ENCODE measurements at regions not wholly inside any gene's neighbourhood (a gene's known extent, or its start where the extent isn't known, plus 50 kb on each side); places are given as distances from the start of the nearest gene placed in this dataset.

DNA sequence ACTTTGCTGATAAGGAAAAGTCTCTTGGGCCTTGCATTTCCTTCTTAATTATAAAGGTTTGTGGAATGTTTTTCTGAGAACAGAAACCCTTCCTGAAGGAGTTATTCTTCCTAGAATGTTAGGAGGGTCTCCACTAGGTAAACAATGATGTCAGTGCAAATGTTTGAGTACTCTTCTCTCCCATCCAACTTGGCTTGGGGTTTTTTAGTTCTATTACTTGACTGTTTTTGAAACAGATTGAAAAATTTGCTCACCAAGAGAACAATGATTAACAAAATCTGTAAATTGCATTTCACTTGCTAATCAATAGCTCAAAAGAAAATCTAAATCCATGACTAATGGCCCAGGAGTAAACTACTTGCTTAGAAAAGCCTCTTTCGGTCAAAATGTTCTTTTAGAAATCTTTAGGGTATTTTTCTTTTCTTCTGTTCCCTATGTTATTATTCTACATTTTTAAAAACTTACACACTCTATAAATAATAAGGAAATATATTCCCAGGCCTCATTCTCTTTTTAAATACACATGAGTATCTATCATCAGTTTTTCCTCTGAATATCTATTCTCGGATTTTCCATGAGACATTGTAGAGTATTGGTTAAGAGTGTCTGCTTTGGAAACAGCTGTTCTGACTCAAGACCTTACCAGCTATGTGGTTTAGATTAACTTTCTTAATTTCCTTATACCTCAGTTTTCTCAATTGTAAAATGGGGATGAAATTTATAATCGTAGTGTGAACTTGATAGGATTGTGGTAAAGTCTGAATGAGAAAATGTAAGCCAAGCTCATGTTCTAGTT, 234.2 kb upstream of the CITED2 start:
- DNase-seq (ENCODE audit: low read depth in 2 of 3, low spot score in 1 of 3) = no peak

DNA sequence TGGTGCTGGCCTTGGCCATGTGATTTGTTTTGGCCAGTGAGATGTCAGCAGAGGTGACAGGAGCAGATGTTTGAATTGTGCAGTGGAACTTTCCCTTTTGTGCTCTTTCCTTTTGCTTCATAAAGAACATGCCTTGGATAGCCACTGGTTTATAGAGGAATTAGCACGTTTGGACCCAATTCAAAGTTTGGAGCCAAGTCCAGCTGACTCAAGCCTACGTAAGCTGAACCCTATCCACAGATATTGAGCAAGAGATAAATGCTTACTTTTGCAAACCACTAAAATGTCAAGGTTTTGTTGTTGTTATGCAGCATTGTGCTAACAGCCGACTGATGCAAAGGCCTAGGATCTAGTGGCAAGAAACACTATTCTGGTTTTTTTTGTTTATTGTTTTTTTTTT, 230.9 kb upstream of the CITED2 start:
- DNase-seq (ENCODE audit: low read depth in 2 of 3, low spot score in 1 of 3) = no peak

DNA sequence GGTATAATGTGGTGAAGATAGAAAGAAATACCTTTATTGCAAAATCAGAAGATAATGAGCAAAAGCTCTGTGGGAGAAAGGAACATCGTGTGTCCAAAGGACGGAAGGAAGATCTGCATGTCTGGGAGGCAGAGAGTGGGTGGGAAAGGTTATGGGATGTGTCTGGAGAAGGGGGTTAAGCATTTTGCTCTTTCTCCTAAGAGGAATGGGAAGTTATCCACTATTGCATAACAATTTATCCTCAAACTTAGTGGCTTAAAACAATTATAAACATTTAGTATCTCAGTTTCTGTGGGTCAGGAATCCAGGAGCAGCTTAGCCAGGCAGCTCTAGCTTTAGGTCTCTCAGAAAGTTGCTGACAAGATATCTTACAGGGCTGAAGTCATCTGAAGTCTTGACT, 229.1 kb upstream of the CITED2 start:
- no peak for DNase-seq (ENCODE audit: low read depth in 2 of 3, low spot score in 1 of 3)

DNA sequence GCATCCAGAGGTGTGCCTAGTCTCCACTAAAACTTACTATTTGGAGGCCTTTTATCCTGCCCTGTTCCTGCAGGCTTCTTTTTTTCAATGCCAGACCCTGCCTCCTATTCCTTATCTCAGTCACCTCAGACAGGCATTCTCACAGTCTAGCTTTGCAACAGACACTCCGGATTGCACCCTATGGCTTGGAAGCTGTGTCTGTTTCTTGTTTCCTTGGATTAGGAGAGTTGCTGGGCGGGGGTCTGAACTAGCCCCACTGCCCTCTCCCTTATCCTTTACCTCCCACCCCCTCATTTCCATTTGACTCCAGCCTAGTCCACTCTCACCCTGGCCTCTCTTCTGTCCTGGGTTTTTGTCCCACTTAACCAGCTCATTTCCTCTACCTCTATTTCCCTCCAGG, 228.1 kb upstream of the CITED2 start:
- DNase-seq (ENCODE audit: low read depth in 2 of 3, low spot score in 1 of 3) = no peak

DNA sequence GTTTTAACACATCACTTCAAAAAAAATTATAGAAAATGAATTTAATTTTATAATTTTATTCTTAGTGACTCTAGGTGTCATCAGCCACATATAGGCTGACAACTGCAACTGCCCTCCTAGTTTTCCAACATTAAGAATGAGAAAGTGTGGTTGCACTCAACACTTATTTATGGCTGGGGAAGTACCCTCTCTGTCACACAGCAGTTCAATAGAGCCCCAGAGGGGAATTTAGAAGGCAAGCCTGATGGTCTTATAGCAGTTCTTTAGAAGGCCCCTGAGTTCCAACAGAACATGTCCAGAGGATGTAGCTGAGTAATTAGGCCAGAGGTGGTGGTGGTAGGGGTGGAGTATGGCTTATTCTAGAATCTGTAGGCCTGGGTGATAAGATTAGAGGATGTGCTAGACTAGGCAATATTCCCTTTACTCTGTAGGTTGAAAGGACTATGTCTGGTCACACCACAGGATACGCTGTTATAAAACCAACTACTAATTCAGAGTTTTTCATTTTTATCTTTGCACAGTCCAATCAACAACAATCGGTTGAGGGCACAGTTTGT, 226.5 kb upstream of the CITED2 start:
- DNase-seq (ENCODE audit: low read depth in 2 of 3, low spot score in 1 of 3) = peak in 1 of 3 donors; percentile 9

DNA sequence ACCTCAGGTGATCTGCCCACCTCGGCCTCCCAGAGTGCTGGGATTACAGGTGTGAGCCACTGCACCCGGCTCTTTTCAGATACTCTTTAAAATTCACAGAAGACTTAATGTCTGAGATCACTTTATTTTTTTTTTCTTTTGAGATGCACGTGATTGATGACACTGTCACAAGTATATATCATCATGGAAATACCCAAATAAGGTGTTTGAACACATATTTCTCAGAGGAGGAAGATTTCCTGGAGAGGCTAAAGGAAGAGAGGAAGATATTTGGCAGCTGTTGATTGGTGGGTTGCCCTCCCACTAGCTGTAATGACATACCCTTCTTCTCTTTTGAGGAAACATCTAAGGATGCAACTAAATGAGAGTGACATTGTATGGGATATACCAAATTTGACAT, 225.9 kb upstream of the CITED2 start:
- DNase-seq (ENCODE audit: low read depth in 2 of 3, low spot score in 1 of 3) = no peak

DNA sequence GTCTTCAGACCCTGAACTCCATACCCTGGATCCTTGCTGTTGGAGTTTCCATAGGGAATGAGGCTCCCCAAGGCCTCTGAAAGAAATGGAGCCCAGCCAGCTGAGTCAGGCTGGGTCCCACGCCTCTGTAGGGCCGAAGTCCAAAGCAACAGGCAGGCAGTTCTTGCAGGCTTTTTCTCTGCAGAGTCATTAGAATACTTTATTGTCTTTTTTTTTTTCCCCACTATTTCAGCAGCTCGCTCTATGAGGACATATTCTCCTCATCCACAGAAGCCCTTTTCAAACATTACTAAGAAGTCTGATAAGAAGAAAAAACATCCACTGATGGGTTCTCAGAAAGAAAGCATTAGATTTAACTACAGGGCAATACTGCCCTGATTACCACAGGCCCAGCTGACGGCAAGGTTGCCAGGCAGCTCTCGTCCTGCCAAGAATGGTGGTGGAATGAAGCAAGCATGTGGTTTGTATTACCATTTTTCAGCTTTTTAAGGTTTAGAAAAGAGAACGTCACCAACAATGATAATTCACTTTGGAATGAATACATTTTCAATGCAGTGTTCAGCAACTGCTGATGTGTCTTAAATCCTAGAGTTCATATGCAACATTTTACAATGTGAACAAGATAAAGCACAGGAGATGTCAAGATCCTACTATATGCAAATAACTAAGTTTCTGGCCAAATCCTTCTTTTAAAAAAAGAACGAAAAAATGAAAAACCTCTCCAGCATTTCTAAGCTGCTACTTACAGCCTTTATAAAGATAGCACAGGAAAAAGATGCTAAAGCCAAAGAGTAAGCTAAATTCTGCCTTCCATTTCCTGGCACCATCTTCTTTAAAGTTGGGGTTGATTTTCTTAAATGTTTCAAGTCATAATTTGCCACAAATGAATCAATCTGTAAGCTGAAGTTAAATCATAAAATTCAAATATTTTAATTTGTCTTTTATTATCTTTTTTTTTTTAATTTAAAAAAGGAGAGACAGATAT, 223.6 kb upstream of the CITED2 start:
- no peak for DNase-seq (ENCODE audit: low read depth in 2 of 3, low spot score in 1 of 3)

DNA sequence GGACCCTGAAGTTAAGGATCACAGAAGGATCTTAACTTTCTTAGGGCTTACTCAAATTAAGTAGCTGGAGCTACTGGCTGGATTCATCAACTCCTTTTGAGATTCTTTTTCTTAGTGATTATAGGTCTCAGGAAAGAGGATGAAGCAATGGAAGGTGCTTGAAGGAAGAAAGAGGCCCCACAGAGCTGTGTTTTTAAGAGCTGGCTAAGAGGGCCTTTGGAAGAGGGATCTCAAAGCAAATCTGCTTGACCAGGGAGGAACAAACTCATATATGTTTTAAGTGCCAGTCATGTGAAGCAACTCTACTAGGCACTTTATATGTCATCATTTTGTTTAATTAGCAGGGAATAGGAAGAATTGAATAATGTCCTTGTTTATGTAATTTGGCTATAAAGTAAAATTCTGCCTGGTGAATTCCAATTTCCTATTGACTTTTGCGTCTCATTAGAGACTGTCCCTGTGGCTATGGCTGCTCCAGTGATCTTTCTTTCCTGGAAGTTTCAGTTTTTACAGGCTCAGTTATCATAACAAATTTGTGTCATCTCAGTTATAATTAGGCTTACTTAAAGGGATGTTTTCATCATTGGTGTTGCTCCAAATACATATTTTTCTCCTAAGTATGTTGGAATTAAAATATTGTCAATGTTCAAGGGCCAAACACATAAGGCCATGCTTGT, 222.8 kb upstream of the CITED2 start:
- DNase-seq (ENCODE audit: low read depth in 2 of 3, low spot score in 1 of 3) = no peak

DNA sequence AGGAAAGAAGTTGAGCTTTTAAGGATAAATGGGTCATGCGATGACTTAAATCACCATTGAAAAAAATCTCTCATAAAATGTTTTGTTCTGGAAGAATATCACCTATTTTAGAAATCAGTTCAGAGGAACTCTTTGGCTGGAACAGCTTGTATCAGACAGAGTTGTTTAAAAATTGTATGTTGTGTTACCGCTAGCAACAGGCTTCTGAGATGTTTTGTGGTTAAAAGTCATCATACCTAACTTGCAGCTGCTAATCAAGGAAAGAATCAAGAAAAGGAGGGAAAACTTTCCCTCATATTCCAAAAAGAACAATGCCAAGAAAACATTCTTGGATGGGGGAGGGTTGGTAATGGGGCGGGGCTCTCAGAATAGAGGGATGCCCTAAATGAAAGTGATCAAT, 220.7 kb upstream of the CITED2 start:
- no peak for DNase-seq (ENCODE audit: low read depth in 2 of 3, low spot score in 1 of 3)

DNA sequence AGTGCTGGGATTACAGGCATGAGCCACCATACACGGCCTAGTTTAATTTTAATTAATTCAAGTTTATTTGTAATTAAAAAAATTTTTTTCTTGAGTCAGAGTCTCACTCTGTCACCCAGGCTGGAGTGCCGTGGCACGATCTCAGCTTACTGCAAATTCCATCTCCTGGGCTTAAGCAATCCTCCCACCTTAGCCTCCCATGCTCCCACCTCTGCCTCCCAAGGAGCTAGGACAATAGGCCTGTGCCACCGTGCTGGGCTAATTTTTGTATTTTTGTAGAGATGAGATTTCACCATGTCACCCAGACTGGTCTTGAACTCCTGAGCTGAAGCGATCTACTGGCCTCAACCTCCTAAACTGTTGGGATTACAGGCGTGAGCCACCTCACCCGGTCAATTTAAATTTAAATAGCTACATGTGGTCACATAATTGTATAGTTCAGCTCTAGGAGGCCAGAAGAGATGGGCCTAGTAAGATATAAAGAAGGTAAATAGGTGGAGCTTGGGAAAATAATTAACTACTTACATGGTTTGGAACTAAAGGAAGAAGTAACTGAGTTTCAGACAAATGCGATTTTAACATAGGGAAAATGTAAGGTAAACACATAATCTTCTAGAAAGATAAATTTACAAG, 220.0 kb upstream of the CITED2 start:
- DNase-seq (ENCODE audit: low read depth in 2 of 3, low spot score in 1 of 3) = no peak

DNA sequence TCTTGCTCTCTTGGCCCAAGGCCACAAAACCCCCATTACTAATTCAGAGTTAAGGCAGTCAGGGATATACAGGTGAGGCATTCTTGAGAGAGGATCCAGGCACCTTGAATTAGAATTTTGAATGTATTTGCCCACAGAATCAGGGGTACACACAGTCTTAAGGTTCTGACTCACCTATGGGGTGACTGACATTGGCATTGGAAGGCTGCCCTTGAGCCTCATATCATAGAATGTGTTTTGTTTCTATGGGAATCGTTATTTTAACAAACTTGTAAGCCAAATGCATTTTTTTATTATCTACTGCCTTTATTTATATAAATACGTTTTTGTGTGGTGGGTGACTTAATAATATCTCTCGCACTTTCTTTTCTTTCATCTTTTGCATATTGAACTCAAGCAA, 218.6 kb upstream of the CITED2 start:
- DNase-seq (ENCODE audit: low read depth in 2 of 3, low spot score in 1 of 3) = no peak

DNA sequence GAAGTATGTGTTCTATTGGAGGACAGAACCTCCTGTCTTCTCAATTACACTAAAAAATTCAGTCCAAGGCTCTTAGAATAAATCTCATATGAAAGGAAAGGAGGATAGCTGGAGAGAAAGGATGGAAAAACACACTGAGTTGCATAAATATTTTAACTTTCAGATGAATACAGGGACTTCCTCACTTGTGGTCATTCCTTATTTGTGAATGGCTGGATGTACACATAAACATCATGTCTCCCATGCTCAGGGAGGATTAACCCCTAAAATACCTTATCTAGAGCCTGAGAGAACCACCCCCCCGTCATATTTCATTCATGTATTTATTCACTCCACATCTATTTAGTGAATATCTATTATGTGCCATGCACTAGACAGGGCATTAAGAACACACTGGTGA, 217.6 kb upstream of the CITED2 start:
- DNase-seq (ENCODE audit: low read depth in 2 of 3, low spot score in 1 of 3) = no peak

DNA sequence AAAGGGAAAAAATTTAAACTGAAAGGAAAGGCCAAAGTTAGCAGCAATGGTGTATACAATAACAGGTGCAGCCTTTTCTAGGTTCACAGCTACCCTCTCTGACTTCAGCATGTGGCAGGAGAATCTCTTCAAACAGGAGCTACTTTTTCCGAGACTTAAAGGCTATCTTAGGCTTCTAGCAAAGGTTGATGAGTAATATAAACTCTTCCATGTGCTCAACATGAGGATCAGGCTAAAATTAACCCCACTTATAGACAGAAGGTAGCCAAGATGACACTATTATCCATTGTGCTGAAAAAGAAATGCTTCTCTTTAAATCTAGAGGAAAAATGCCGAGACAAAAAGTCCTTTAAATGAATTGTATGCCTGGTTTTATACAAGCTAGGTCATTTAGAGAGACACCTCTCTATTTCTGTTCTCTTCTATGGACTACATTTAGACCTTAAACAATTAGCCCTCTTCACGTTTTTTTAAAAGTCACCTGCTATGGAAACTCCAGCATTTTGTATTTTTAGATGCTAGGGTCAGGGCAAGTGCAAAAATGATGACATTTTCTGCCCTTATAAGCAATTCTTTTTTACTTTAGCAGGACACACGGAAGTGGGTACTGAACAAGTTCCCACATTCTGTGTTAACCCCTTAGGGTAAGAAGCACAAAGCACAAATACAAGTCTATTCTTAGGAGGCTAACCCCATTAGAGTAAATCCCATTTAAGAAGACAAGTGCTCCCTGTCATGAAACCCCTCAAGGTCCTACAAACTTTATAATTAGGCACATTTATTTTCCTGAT, 216.8 kb upstream of the CITED2 start:
- DNase-seq (ENCODE audit: low read depth in 2 of 3, low spot score in 1 of 3) = no peak

DNA sequence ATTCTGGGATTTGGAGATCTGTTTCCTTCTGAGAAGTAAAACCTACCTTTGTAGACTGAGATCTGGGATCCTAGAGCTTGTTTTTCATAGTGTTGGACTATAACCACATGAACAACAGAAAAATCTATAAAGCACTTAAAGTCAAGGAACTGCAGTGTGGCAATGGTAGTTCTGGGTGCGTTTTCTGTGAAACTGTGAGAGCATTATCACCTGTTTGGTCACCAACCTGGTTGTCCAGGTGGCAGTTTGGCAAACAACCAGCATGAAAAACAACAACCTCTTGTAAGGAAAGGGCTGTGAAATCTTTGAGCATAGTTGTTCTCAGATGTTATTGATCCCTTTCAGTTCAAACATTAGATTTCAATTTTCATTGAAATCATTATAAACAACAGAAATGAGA, 215.8 kb upstream of the CITED2 start:
- DNase-seq (ENCODE audit: low read depth in 2 of 3, low spot score in 1 of 3) = no peak

DNA sequence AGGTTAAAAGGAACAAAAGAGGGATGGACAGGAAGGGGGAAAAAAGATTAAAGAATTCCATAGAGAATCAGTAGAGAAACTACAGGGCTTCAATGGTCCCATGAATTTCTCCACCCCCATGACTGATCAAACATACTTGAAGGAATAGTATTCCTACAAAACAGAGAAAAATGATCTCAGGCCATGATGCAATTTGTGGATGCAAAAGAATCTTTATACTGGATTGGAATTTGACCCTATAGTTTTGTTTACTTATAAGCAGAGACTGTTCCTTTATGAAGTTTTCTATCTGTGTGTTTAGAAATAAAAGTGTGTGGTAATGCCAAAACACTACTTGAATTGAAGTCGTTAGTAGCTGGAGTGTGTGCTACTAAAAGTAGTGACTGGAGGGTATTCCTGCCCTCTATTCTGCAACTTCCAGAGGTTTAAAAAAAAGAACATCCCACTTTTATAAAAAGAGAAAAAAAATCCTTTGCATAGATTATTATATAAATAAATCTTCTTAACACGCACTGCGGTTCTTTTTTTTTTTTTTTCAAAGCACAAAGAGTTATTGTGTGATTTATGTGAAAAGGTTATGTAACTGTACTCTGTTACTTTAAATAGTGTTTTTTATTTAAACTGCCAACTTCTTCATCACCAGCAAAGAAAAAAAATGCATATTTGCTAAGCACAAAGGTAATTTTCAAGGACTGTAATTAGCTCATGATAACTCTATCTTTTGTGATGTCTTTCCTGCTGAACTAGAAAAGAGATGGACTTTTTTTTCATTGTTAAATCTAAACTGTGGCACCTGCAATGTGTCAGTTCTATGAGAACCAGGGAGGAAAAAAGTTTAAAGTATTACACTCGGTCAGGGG, 214.5 kb upstream of the CITED2 start:
- no peak for DNase-seq (ENCODE audit: low read depth in 2 of 3, low spot score in 1 of 3)

DNA sequence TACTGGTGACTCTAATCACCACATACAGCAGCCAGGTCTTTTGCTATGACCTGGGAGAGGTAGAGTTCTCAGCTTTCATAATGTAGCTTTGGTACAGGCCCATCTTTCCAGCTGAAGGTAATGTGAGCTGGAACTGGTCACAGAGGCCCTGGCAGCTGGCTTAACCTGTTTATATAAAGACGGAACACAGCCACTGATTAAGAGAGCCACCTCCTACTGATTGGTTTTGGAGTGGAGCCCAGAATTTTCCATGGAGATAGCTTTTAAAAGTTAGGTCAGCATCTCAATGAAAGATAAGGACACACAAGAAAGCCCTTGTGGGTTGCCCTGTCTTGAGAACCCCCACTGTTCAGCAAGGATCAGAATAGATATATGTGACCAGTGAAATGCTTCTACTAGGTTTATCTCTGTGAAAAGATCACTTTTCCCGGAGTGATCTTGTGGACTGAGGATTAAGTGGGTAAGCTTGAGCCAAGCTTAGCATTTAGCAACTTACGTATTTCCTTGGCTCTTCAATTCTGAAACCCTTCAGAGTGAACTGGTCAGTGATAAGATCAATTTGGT, 213.7 kb upstream of the CITED2 start:
- no peak for DNase-seq (ENCODE audit: low read depth in 2 of 3, low spot score in 1 of 3)

DNA sequence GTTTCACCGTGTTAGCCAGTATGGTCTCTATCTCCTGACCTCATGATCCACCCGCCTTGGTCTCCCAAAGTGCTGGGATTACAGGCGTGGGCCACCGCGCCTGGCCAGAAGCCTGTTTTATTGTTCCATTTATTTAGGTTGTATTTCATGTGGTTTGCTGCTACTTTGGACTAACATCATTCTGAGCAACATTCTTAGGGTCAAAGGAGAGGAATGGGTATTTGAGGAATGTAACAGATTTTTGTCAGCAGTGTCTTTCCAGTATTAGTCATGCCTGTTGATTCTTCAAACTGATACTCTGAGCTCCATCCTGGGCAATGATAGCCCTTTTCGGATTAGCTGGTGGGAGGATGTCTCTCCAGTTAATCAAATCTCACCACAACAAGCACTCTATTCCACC, 213.0 kb upstream of the CITED2 start:
- DNase-seq (ENCODE audit: low read depth in 2 of 3, low spot score in 1 of 3) = no peak

DNA sequence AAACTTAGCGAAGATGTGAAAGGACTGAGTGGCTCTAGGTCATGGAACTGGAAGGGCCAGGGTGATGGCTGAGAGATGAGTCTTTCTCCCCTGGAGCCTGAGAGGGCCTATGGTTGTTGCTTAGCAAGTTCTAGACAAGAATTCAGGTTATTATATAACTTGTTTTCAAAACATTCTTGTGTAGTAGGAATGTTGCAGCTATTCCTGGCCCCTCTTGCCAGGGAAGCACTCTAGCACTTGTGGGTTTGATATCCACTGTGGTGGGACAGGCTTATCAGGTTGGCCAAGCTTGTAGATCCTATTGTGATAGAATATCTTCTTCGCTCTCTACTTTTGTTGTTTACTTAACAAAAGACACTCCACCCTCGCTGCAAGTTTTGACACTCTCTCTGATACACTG, 211.8 kb upstream of the CITED2 start:
- no peak for DNase-seq (ENCODE audit: low read depth in 2 of 3, low spot score in 1 of 3)

DNA sequence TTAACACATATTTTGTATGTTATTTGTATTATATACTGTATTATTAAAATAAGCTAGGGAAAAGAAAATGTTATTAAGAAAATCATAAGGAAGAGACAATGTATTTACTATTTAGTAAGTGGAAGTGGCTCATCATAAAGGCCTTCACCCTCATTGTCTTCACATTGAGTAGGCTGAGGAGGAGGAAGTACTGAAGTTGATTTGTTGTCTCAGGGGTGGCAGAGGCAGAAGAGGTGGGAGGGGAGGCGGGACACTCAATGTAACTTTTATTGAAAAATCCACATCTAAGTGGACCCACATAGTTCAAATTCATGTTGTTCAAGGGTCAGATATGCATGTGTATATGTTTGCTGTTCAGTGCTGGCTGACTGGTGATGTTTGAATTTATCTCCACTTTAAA, 210.2 kb upstream of the CITED2 start:
- DNase-seq (ENCODE audit: low read depth in 2 of 3, low spot score in 1 of 3) = no peak

All from stimulated activated CD4-positive, alpha-beta T cell treated with anti-CD3 and anti-CD28 coated beads, Interleukin-12 subunit alpha, Interleukin-12 subunit beta, amount 100 ng/mL, for 48 hours (primary cell).